HG03575 (cell line): ENCODE measurements at regions not wholly inside any gene's neighbourhood (a gene's known extent, or its start where the extent isn't known, plus 50 kb on each side); places are given as distances from the start of the nearest gene placed in this dataset.
"Not testable (repeated sequence)": the region's sequence is repeated elsewhere in the genome, so short reads cannot be mapped to it uniquely, and the experiment has no call there.

Experiments used
- ATAC-seq: cut with Tn5 transposase; IDR thresholded peaks from one replicate; pipeline ENCODE4 v1.9.1; 2021; ENCODE audit not compliant: unreplicated experiment, insufficient number of reproducible peaks, low FRiP score; ENCODE audit errors: extremely low read depth

- no peak for ATAC-seq
Observed at GRCh38 chr7:24390376-24391157, 106.6 kb downstream of the NPY start.

- ATAC-seq, result no peak
Observed at GRCh38 chr7:24392774-24393173, 108.8 kb downstream of the NPY start.

GRCh38 chr7:24395512-24395911, 111.5 kb downstream of the NPY start:
- ATAC-seq, result no peak

- ATAC-seq, result not testable (repeated sequence)
Observed at GRCh38 chr7:24396387-24396786, 112.4 kb downstream of the NPY start.

GRCh38 chr7:24401628-24402593, 117.9 kb downstream of the NPY start:
- ATAC-seq, result no peak

- no peak for ATAC-seq
Observed at GRCh38 chr7:24402655-24403054, 118.7 kb downstream of the NPY start.

GRCh38 chr7:24403557-24403956, 119.6 kb downstream of the NPY start:
- ATAC-seq, result no peak

GRCh38 chr7:24404315-24404714, 120.3 kb downstream of the NPY start:
- no peak for ATAC-seq

- no peak for ATAC-seq
Observed at GRCh38 chr7:24405002-24405401, 121.0 kb downstream of the NPY start.

GRCh38 chr7:24406053-24406788, 122.2 kb downstream of the NPY start:
- no peak for ATAC-seq

- no peak for ATAC-seq
Observed at GRCh38 chr7:24406789-24407299, 122.9 kb downstream of the NPY start.

GRCh38 chr7:24407965-24408364, 124.0 kb downstream of the NPY start:
- no peak for ATAC-seq

GRCh38 chr7:24408798-24409430, 124.9 kb downstream of the NPY start:
- no peak for ATAC-seq

GRCh38 chr7:24409431-24410024, 125.5 kb downstream of the NPY start:
- no peak for ATAC-seq

GRCh38 chr7:24411226-24411625, 127.2 kb downstream of the NPY start:
- ATAC-seq, result no peak

- ATAC-seq, result no peak
Observed at GRCh38 chr7:24417526-24418120, 133.6 kb downstream of the NPY start.

- ATAC-seq, result no peak
Observed at GRCh38 chr7:24419077-24419476, 135.1 kb downstream of the NPY start.

GRCh38 chr7:24419511-24419910, 135.5 kb downstream of the NPY start:
- ATAC-seq, result no peak
